Suprapubic skin (tissue), 4 donors: ENCODE measurements at regions not wholly inside any gene's neighbourhood (a gene's known extent, or its start where the extent isn't known, plus 50 kb on each side); places are given as distances from the start of the nearest gene placed in this dataset.

Experiments used
- POLR2A ChIP-seq, 2 donors: fragments of 450-650 bp; IDR thresholded peaks; one replicate each; pipeline ENCODE4 v1.6.1; 2017; ENCODE audit warnings: antibody characterized with exemption in 2 of 2, mild to moderate bottlenecking in 2 of 2, moderate library complexity in 2 of 2
- POLR2AphosphoS5 ChIP-seq, 3 donors: sonication (generic); formaldehyde crosslinking; IDR thresholded peaks; one replicate each; pipeline ENCODE4 v1.6.1; 2017; ENCODE audit warnings: antibody characterized with exemption in 3 of 3
- TF ChIP-seq, protein P1 (sequence below), 2 donors: fragments of 200-600 bp in 1 of 2; fragments of 450-650 bp in 1 of 2; sonication (generic) in 1 of 2; IDR thresholded peaks; one replicate each; pipeline ENCODE4 v1.5.1; 2016 to 2019; ENCODE audit warnings: antibody characterized with exemption in 2 of 2, mild to moderate bottlenecking in 1 of 2, moderate library complexity in 1 of 2

DNA sequence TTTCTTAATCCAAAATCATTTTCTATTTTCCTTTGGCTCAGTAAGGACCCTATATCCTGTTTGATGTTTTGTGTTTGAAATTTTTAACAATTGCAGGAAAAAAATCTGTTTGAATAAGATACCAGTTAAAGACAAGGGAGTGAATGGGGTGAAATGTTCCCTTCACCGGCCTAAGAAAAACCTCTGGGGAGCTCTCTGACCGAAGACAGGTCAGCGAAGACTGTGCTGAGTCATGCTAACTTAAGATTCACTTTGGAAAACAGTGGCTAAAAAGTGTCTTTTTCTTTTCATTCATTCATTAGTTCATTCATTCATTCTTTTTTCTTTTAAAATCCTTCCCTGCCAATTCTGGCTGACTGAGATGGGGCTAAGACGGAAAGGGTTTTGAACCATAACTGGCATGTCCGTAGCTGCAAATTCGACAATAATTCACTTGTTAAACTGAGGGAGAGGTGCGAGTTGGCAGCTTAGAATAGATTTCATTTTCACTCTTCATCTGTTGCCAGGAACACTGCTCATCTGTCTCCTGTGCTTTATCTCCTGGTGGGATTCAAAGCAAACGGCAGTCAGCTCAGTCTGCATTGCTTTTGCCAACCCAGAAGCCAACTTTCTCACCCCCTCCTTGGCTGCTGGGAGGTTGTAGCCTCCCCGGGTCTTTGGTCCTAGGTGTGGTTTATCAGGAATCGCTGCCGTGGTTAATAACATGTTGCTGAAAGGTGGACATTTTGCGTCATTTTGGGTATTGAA lies 434.0 kb upstream of the LARGE1 start:
- TF ChIP-seq, protein P1, sequence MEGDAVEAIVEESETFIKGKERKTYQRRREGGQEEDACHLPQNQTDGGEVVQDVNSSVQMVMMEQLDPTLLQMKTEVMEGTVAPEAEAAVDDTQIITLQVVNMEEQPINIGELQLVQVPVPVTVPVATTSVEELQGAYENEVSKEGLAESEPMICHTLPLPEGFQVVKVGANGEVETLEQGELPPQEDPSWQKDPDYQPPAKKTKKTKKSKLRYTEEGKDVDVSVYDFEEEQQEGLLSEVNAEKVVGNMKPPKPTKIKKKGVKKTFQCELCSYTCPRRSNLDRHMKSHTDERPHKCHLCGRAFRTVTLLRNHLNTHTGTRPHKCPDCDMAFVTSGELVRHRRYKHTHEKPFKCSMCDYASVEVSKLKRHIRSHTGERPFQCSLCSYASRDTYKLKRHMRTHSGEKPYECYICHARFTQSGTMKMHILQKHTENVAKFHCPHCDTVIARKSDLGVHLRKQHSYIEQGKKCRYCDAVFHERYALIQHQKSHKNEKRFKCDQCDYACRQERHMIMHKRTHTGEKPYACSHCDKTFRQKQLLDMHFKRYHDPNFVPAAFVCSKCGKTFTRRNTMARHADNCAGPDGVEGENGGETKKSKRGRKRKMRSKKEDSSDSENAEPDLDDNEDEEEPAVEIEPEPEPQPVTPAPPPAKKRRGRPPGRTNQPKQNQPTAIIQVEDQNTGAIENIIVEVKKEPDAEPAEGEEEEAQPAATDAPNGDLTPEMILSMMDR (IDR thresholded peaks at IDR 0.05), result no peak
- TF ChIP-seq POLR2A (IDR thresholded peaks at IDR 0.05), result no peak
- no peak for TF ChIP-seq POLR2AphosphoS5 (IDR thresholded peaks at IDR 0.05)
